ENCODE measurements at regions not wholly inside any gene's neighbourhood (a gene's known extent, or its start where the extent isn't known, plus 50 kb on each side); places are given as distances from the start of the nearest gene placed in this dataset.

DNA sequence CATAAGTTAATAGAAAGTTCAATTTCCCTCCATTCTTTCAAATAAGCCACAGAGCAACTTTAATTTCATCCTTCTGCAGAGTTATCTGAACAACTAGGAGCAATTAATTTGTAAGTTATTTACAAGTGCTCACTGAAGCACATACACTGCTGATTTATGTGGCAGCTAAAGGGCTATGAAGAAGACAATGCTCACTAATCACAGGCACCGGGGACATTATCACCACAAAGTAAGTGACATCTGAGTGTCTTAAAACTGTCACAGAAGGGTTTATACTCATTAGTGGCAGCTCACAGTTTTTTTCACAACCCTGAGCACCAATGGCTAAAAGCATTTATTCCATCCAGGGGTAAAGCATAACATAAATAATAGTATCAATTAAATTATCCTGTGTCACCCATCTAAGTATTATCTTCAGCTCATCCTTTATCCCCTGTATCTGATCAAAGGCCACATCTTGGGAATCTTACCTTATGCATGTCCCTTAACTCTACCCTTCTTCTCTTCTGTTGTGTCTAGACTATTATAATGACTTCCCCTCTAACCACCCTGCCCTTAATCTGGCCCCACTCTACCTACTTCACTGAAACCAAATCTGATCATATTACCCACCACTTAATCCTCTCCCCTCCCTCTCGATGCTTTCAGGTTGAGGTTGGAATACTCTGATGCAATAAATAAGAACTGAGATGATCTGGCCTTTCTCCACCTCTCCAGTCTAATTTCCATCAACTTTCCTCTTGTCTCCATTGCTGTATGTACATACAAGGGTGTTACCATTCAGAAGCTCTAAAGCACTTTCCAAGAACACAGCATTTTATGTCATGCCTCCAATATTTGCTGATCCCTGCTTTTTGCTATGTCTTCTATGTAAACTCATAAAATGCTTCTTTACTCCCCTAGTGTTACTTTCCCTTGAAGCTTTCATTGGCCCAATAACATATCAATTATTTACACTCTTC lies 252.7 kb downstream of the CASP12 start:
- no peaks in the 10 kb centered on the region for H3K36me3 ChIP-seq (ENCODE audit: control insufficient read depth in 2 of 2, insufficient read depth in 2 of 2, low read length in 2 of 2)
- no peaks in the 10 kb centered on the region for H3K27me3 ChIP-seq (ENCODE audit: control insufficient read depth in 2 of 2, insufficient read depth in 2 of 2, low read length in 2 of 2)
- no peak overlapping the region for H3K9ac ChIP-seq (ENCODE audit: low read depth in 1 of 2, low read length in 2 of 2)
- no peak overlapping the region for H3K27ac ChIP-seq (ENCODE audit: low read depth in 2 of 2, low read length in 2 of 2)
- H3K4me1 ChIP-seq (ENCODE audit: control insufficient read depth in 2 of 2, insufficient read depth in 2 of 2, low read length in 2 of 2) = no peaks in the 10 kb centered on the region
- H3K4me3 ChIP-seq (ENCODE audit: low read length in 2 of 2) = no peak overlapping the region
- no peaks in the 10 kb centered on the region for H3K9me3 ChIP-seq (ENCODE audit: control insufficient read depth in 2 of 2, low read length in 2 of 2)

DNA sequence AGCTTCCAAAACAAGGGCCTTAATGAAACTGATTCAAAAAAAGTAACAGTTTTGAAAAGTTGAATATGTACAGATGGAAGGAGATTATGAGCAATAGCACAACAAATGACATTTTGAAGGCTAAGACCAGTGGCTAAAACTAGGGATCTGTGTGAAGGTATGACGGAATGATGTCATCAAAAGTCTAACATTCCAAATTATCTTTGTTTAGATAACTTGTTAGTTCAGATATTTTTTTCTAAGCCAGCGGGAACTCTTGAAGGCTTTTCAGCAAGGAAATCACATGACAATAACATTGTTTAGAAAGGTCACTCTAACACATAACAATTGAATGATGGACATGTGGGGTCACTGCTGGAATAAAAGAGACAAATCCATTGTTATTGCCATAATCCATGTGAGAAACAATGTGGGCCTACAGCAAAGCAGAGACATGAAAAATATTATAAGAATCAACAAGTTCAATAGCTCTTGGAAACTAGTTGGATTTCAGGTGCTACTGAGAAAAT lies 260.5 kb downstream of the CASP12 start:
- no peaks in the 10 kb centered on the region for H3K36me3 ChIP-seq (ENCODE audit: control insufficient read depth in 2 of 2, insufficient read depth in 2 of 2, low read length in 2 of 2)
- H3K9me3 ChIP-seq (ENCODE audit: control insufficient read depth in 2 of 2, low read length in 2 of 2) = no peaks in the 10 kb centered on the region
- no peaks in the 10 kb centered on the region for H3K27me3 ChIP-seq (ENCODE audit: control insufficient read depth in 2 of 2, insufficient read depth in 2 of 2, low read length in 2 of 2)
- no peak overlapping the region for H3K27ac ChIP-seq (ENCODE audit: low read depth in 2 of 2, low read length in 2 of 2)
- no peak overlapping the region for H3K4me3 ChIP-seq (ENCODE audit: low read length in 2 of 2)
- no peak overlapping the region for H3K9ac ChIP-seq (ENCODE audit: low read depth in 1 of 2, low read length in 2 of 2)
- no peaks in the 10 kb centered on the region for H3K4me1 ChIP-seq (ENCODE audit: control insufficient read depth in 2 of 2, insufficient read depth in 2 of 2, low read length in 2 of 2)

DNA sequence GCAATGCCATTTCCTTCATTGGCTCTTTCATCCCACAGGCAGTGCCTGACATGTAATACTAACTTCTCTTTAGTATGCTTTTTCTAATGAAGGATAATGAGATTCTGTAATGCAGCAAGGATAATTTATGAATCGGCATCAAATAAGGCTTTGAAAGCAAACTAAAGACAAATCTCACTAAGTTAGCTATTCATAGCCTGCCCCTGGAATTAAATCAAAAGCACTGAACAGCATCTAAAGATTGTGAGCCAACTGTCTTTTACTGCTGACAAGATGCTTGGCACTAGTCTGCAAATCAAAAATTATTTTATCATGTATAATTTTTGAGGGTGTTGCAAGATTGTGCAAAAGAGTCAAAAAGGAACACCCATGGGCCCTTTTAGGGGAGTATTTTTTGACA lies 265.0 kb downstream of the CASP12 start:
- Histone ChIP-seq H3K27me3 (ENCODE audit: control insufficient read depth in 2 of 2, insufficient read depth in 2 of 2, low read length in 2 of 2) (no peaks in the 10 kb centered on the region), H3K9me3 (ENCODE audit: control insufficient read depth in 2 of 2, low read length in 2 of 2) (no peaks in the 10 kb centered on the region), H3K4me3 (ENCODE audit: low read length in 2 of 2) (no peak overlapping the region), H3K4me1 (ENCODE audit: control insufficient read depth in 2 of 2, insufficient read depth in 2 of 2, low read length in 2 of 2) (no peaks in the 10 kb centered on the region), H3K27ac (ENCODE audit: low read depth in 2 of 2, low read length in 2 of 2) (no peak overlapping the region), H3K9ac (ENCODE audit: low read depth in 1 of 2, low read length in 2 of 2) (no peak overlapping the region), H3K36me3 (ENCODE audit: control insufficient read depth in 2 of 2, insufficient read depth in 2 of 2, low read length in 2 of 2) (no peaks in the 10 kb centered on the region)

DNA sequence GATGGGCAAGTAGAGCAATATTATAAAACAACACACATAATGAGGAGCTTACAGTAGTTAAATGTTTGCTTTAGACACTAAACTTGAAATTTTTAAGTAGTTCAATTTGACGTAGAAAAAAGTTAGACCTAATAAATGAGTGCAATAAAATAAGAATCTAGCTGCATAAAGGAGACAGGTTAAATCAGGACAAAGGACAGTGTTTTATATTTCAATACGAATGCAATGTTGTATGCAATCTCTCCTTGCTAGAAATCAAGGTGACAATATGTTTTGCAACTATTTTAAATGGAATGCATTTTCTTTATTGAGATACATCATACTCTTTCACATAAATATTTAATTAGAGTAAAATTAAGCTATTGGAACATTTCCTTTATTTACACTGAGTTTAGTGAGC lies 267.9 kb downstream of the CASP12 start:
- Histone ChIP-seq H3K4me1 (ENCODE audit: control insufficient read depth in 2 of 2, insufficient read depth in 2 of 2, low read length in 2 of 2) (no peaks in the 10 kb centered on the region), H3K27ac (ENCODE audit: low read depth in 2 of 2, low read length in 2 of 2) (no peak overlapping the region), H3K9ac (ENCODE audit: low read depth in 1 of 2, low read length in 2 of 2) (no peak overlapping the region), H3K27me3 (ENCODE audit: control insufficient read depth in 2 of 2, insufficient read depth in 2 of 2, low read length in 2 of 2) (no peaks in the 10 kb centered on the region), H3K36me3 (ENCODE audit: control insufficient read depth in 2 of 2, insufficient read depth in 2 of 2, low read length in 2 of 2) (no peaks in the 10 kb centered on the region), H3K4me3 (ENCODE audit: low read length in 2 of 2) (no peak overlapping the region), H3K9me3 (ENCODE audit: control insufficient read depth in 2 of 2, low read length in 2 of 2) (no peaks in the 10 kb centered on the region)

DNA sequence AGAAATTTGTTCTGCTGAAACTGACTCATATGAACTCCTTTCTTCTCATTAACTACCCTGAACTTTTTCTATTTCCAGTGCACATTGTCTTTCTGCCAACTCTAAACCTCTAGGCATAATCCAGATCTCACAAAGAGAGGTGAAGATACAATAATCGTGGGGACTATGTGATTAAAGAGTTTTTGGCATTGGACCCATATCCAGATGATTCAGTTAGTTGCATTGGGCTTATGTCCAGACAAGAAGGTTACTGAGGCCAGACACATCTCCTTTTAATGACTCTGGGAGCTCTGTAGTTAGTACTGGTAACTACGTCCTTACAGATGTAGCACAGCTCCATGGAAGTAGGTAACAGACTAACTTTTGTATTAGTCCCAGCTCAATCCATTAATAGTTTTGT lies 273.0 kb downstream of the CASP12 start:
- no peaks in the 10 kb centered on the region for H3K9me3 ChIP-seq (ENCODE audit: control insufficient read depth in 2 of 2, low read length in 2 of 2)
- no peaks in the 10 kb centered on the region for H3K36me3 ChIP-seq (ENCODE audit: control insufficient read depth in 2 of 2, insufficient read depth in 2 of 2, low read length in 2 of 2)
- no peaks in the 10 kb centered on the region for H3K4me1 ChIP-seq (ENCODE audit: control insufficient read depth in 2 of 2, insufficient read depth in 2 of 2, low read length in 2 of 2)

DNA sequence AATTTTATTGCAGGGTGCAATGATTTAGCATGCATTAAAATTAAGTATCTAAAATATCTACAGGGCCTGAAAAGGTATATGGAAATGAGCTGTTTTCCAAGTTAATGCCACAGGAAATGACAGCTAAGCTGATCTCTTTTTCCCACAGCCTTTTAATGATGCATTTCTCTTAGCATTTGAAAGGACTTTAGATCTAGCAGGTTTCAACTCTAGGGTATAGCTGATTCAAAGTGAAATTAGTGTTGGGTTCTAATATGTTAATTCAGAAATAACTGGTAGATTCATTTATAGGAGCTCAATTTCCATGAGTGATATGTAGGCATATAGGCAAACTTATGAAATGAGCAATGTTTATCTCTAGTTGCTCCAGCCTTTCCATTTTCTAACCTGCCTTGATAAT lies 274.2 kb downstream of the CASP12 start:
- no peak overlapping the region for H3K4me3 ChIP-seq (ENCODE audit: low read length in 2 of 2)

More for the DNA sequence above, 273.0 kb downstream of the CASP12 start:
- H3K27ac ChIP-seq (ENCODE audit: low read depth in 2 of 2, low read length in 2 of 2) = no peak overlapping the region
- no peak overlapping the region for H3K4me3 ChIP-seq (ENCODE audit: low read length in 2 of 2)
- H3K27me3 ChIP-seq (ENCODE audit: control insufficient read depth in 2 of 2, insufficient read depth in 2 of 2, low read length in 2 of 2) = no peaks in the 10 kb centered on the region
- H3K9ac ChIP-seq (ENCODE audit: low read depth in 1 of 2, low read length in 2 of 2) = no peak overlapping the region

DNA sequence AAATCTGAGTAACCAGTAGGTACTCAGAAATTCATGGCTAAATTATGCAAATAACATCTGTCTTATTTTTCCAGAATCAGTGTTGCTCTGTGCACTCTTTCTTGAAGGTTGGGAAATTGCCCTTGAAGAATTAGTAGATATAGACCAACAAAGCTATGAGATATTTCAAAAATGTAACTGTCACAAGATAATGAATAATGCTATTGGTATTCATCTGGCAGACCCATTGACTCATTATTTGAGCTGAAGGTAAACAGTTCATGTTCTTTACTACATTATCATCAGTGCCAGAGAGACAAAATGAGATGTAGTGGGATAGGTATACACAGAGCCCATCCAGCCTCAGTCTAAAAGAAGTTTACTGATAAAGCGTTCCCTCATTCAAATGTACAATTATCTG lies 274.7 kb downstream of the CASP12 start:
- Histone ChIP-seq H3K36me3 (ENCODE audit: control insufficient read depth in 2 of 2, insufficient read depth in 2 of 2, low read length in 2 of 2) (no peaks in the 10 kb centered on the region), H3K9me3 (ENCODE audit: control insufficient read depth in 2 of 2, low read length in 2 of 2) (no peaks in the 10 kb centered on the region), H3K4me3 (ENCODE audit: low read length in 2 of 2) (no peak overlapping the region), H3K4me1 (ENCODE audit: control insufficient read depth in 2 of 2, insufficient read depth in 2 of 2, low read length in 2 of 2) (no peaks in the 10 kb centered on the region), H3K9ac (ENCODE audit: low read depth in 1 of 2, low read length in 2 of 2) (no peak overlapping the region), H3K27ac (ENCODE audit: low read depth in 2 of 2, low read length in 2 of 2) (no peak overlapping the region), H3K27me3 (ENCODE audit: control insufficient read depth in 2 of 2, insufficient read depth in 2 of 2, low read length in 2 of 2) (no peaks in the 10 kb centered on the region)

More for the DNA sequence above, 274.2 kb downstream of the CASP12 start:
- no peaks in the 10 kb centered on the region for H3K9me3 ChIP-seq (ENCODE audit: control insufficient read depth in 2 of 2, low read length in 2 of 2)
- no peak overlapping the region for H3K9ac ChIP-seq (ENCODE audit: low read depth in 1 of 2, low read length in 2 of 2)
- H3K27me3 ChIP-seq (ENCODE audit: control insufficient read depth in 2 of 2, insufficient read depth in 2 of 2, low read length in 2 of 2) = no peaks in the 10 kb centered on the region
- no peaks in the 10 kb centered on the region for H3K36me3 ChIP-seq (ENCODE audit: control insufficient read depth in 2 of 2, insufficient read depth in 2 of 2, low read length in 2 of 2)
- H3K27ac ChIP-seq (ENCODE audit: low read depth in 2 of 2, low read length in 2 of 2) = no peak overlapping the region
- no peaks in the 10 kb centered on the region for H3K4me1 ChIP-seq (ENCODE audit: control insufficient read depth in 2 of 2, insufficient read depth in 2 of 2, low read length in 2 of 2)

DNA sequence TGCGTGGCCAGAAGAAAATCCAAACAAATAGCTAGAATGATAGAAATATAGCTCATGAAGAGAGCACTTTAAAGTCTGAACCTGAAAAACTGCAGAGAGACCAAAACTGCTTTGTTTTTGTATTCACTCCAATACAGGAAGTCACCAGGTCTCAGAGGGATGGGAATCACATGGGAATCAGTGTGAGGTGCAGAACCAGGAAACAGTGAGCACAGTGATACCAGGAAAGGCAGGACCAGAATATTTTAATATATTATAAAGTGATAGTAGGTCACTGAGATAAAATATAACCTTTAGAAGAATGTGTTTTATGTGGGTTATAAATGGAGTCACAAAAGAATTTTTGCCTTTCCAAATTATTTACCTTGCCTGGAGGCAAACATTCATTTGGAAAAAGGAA lies 277.3 kb downstream of the CASP12 start:
- no peaks in the 10 kb centered on the region for H3K4me1 ChIP-seq (ENCODE audit: control insufficient read depth in 2 of 2, insufficient read depth in 2 of 2, low read length in 2 of 2)
- no peaks in the 10 kb centered on the region for H3K27me3 ChIP-seq (ENCODE audit: control insufficient read depth in 2 of 2, insufficient read depth in 2 of 2, low read length in 2 of 2)
- H3K9ac ChIP-seq (ENCODE audit: low read depth in 1 of 2, low read length in 2 of 2) = no peak overlapping the region
- no peaks in the 10 kb centered on the region for H3K36me3 ChIP-seq (ENCODE audit: control insufficient read depth in 2 of 2, insufficient read depth in 2 of 2, low read length in 2 of 2)
- H3K27ac ChIP-seq (ENCODE audit: low read depth in 2 of 2, low read length in 2 of 2) = no peak overlapping the region
- H3K9me3 ChIP-seq (ENCODE audit: control insufficient read depth in 2 of 2, low read length in 2 of 2) = no peaks in the 10 kb centered on the region
- H3K4me3 ChIP-seq (ENCODE audit: low read length in 2 of 2) = no peak overlapping the region

DNA sequence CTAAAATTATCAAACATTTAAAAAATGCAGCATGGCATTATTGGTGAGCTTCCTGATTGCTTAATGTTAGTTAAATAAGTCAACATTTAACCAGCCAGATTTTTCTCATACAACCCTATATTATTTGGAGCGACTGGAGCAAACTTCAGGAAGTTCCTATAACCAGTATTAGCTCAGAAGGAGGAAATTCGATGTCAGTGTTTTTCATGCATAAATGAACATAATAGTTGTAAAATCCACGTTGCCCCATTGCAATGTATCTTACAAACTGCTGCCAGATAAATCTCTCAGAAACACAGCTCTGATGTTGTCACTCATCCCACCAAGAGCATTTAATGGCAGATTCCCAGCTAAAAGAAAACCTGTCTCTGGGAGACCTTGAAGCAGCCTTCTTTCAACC lies 278.5 kb downstream of the CASP12 start:
- Histone ChIP-seq H3K4me3 (ENCODE audit: low read length in 2 of 2) (no peak overlapping the region), H3K27ac (ENCODE audit: low read depth in 2 of 2, low read length in 2 of 2) (no peak overlapping the region), H3K27me3 (ENCODE audit: control insufficient read depth in 2 of 2, insufficient read depth in 2 of 2, low read length in 2 of 2) (no peaks in the 10 kb centered on the region), H3K9ac (ENCODE audit: low read depth in 1 of 2, low read length in 2 of 2) (no peak overlapping the region), H3K9me3 (ENCODE audit: control insufficient read depth in 2 of 2, low read length in 2 of 2) (no peaks in the 10 kb centered on the region), H3K4me1 (ENCODE audit: control insufficient read depth in 2 of 2, insufficient read depth in 2 of 2, low read length in 2 of 2) (no peaks in the 10 kb centered on the region), H3K36me3 (ENCODE audit: control insufficient read depth in 2 of 2, insufficient read depth in 2 of 2, low read length in 2 of 2) (no peaks in the 10 kb centered on the region)

DNA sequence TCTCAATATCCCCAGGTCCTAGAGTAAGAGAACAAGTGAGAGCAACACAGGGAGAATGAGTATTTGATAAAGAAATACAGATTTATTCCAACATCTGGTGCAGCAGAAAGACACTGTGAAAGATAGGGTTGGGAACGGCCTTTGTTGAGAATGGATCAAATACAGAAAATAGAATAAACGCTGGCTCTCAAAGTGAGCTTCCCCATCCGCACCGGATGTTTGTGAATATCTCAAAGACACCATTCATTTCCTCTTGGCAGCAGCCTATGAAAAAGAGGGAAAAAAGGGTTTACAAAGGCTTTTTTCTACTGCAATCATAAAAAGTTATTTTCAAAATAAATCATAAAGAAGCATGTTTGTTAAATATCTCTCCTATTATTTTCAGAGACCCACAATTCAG lies 279.3 kb downstream of the CASP12 start:
- no peaks in the 10 kb centered on the region for H3K4me1 ChIP-seq (ENCODE audit: control insufficient read depth in 2 of 2, insufficient read depth in 2 of 2, low read length in 2 of 2)
- H3K27me3 ChIP-seq (ENCODE audit: control insufficient read depth in 2 of 2, insufficient read depth in 2 of 2, low read length in 2 of 2) = no peaks in the 10 kb centered on the region
- H3K27ac ChIP-seq (ENCODE audit: low read depth in 2 of 2, low read length in 2 of 2) = no peak overlapping the region
- no peaks in the 10 kb centered on the region for H3K9me3 ChIP-seq (ENCODE audit: control insufficient read depth in 2 of 2, low read length in 2 of 2)
- no peak overlapping the region for H3K9ac ChIP-seq (ENCODE audit: low read depth in 1 of 2, low read length in 2 of 2)
- no peaks in the 10 kb centered on the region for H3K36me3 ChIP-seq (ENCODE audit: control insufficient read depth in 2 of 2, insufficient read depth in 2 of 2, low read length in 2 of 2)
- no peak overlapping the region for H3K4me3 ChIP-seq (ENCODE audit: low read length in 2 of 2)

Data from mucosa of rectum (tissue), 2 donors.